ENCODE measurements at regions not wholly inside any gene's neighbourhood (a gene's known extent, or its start where the extent isn't known, plus 50 kb on each side); places are given as distances from the start of the nearest gene placed in this dataset.

- in situ Hi-C loops (cut with MboI; ENCODE audit: low sequenced_read_pairs, unreplicated experiment), result no loop called here
- DNase-seq (ENCODE audit: low spot score), result no peak
- TF ChIP-seq CTCF (IDR thresholded peaks at IDR 0.05; ENCODE audit: borderline replicate concordance, control extremely low read depth, extremely low read depth, insufficient read depth, missing control alignments), result no peak
These were observed 139.6 kb upstream of the UNC5B start for GRCh38 chr10:71072823-71073210.

DNA sequence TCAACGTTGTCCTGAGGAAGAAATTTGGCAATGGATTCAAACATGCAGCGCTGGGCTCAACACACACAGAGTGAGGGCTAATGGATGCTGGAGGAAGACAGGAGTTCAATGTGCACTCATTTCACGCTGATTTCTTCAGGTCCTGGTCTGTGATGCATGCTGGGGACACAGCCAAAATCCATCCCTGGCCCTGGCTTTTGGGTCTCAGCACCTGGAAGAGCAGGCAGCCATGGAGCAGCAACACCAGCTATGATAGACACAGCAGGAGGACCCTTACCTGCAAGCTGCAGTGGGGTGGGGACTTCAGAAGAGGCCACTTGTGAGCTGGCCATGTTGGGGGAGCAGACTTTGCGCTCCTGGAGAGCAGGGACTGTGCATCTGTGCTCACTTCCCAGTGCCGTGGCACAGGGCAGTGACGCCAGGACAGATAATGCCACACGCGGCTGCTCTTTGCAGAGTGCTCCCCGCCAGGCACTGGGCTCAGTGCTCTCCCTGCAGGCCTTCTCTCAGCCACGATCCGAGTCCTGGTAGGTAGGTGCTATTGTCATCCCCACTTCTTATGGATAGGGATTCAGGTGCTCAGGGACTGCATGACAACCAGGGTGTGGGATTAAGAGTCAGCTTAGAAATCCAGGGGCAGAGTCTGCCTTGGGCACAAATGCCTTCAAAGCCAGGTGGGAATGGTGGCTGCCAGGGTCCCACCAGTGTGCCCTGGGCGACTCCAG is 138.8 kb upstream of the UNC5B start:
- no peak for DNase-seq (ENCODE audit: low spot score)
- TF ChIP-seq CTCF (IDR thresholded peaks at IDR 0.05; ENCODE audit: borderline replicate concordance, control extremely low read depth, extremely low read depth, insufficient read depth, missing control alignments), result no peak
- in situ Hi-C loops (cut with MboI; ENCODE audit: low sequenced_read_pairs, unreplicated experiment), result no loop called here

- in situ Hi-C loops (cut with MboI; ENCODE audit: low sequenced_read_pairs, unreplicated experiment), result no loop called here
- no peak for DNase-seq (ENCODE audit: low spot score)
- TF ChIP-seq CTCF (IDR thresholded peaks at IDR 0.05; ENCODE audit: borderline replicate concordance, control extremely low read depth, extremely low read depth, insufficient read depth, missing control alignments), result no peak
These were observed 138.1 kb upstream of the UNC5B start for GRCh38 chr10:71074176-71074755.

GRCh38 chr10:71075086-71075758 is 137.1 kb upstream of the UNC5B start:
- in situ Hi-C loops (cut with MboI; ENCODE audit: low sequenced_read_pairs, unreplicated experiment), result no loop called here
- no peak for DNase-seq (ENCODE audit: low spot score)

GRCh38 chr10:71075759-71076472 is 136.5 kb upstream of the UNC5B start:
- in situ Hi-C loops (cut with MboI; ENCODE audit: low sequenced_read_pairs, unreplicated experiment), result no loop called here
- DNase-seq (ENCODE audit: low spot score), result no peak
- no peak for TF ChIP-seq CTCF (IDR thresholded peaks at IDR 0.05; ENCODE audit: borderline replicate concordance, control extremely low read depth, extremely low read depth, insufficient read depth, missing control alignments)

More at GRCh38 chr10:71075086-71075758, 137.1 kb upstream of the UNC5B start:
- no peak for TF ChIP-seq CTCF (IDR thresholded peaks at IDR 0.05; ENCODE audit: borderline replicate concordance, control extremely low read depth, extremely low read depth, insufficient read depth, missing control alignments)

- no peak for TF ChIP-seq CTCF (IDR thresholded peaks at IDR 0.05; ENCODE audit: borderline replicate concordance, control extremely low read depth, extremely low read depth, insufficient read depth, missing control alignments)
- in situ Hi-C loops (cut with MboI; ENCODE audit: low sequenced_read_pairs, unreplicated experiment), result no loop called here
- DNase-seq (ENCODE audit: low spot score), result no peak
These were observed 135.8 kb upstream of the UNC5B start for GRCh38 chr10:71076473-71077142.

Data from GM13976 (cell line).